ENCODE measurements at regions not wholly inside any gene's neighbourhood (a gene's known extent, or its start where the extent isn't known, plus 50 kb on each side); places are given as distances from the start of the nearest gene placed in this dataset.

GRCh38 chr16:49932946-49933345 is 77.0 kb upstream of the ZNF423 start:
- no peak for TF ChIP-seq POLR2AphosphoS5 (IDR thresholded peaks at IDR 0.05; ENCODE audit: low read depth, low read length)
- no peak for TF ChIP-seq POLR2A (IDR thresholded peaks at IDR 0.05; ENCODE audit: low read depth, low read length)
- no peak for TF ChIP-seq TAF1 (IDR thresholded peaks at IDR 0.05; ENCODE audit: low read depth, low read length)
- no peak for TF ChIP-seq SPI1 (IDR thresholded peaks at IDR 0.05; ENCODE audit: low read depth, low read length)
